Neural cell (in vitro differentiated cells): ENCODE measurements at regions not wholly inside any gene's neighbourhood (a gene's known extent, or its start where the extent isn't known, plus 50 kb on each side); places are given as distances from the start of the nearest gene placed in this dataset.

ENCODE experiments used
- H2AFZ ChIP-seq: fragments of 200-600, 300-800 bp; sonication (generic), shearing (Covaris generic); 2 replicates; pipeline ENCODE4 v1.6.0; 2014; ENCODE audit warnings: low read depth, mild to moderate bottlenecking, antibody characterized with exemption, low read length, moderate library complexity
- H3F3A ChIP-seq: fragments of 200-600 bp; shearing (Covaris generic); 2 replicates; pipeline ENCODE4 v1.6.1; 2016; ENCODE audit warnings: mild to moderate bottlenecking, moderate library complexity, mixed read lengths, antibody characterized with exemption, low read length; ENCODE audit not compliant: insufficient read depth, poor library complexity, severe bottlenecking
- H3K27ac ChIP-seq: fragments of 200-600, 300-800 bp; sonication (generic), shearing (Covaris generic); 2 replicates; pipeline ENCODE4 v1.5.1; 2014; ENCODE audit warnings: mild to moderate bottlenecking, low read length, moderate library complexity
- H3K27me3 ChIP-seq: fragments of 300-800, 200-600 bp; sonication (generic), shearing (Covaris generic); 2 replicates; pipeline ENCODE4 v1.6.0; 2014; ENCODE audit warnings: mild to moderate bottlenecking, low read depth, low read length, moderate library complexity; ENCODE audit not compliant: insufficient read depth
- H3K36me3 ChIP-seq: fragments of 300-800, 200-600 bp; sonication (generic), shearing (Covaris generic); 2 replicates; pipeline ENCODE4 v1.5.1; 2014; ENCODE audit warnings: mild to moderate bottlenecking, antibody characterized with exemption, low read length, moderate library complexity; ENCODE audit not compliant: insufficient read depth
- H3K4me2 ChIP-seq: fragments of 300-800, 200-600 bp; sonication (generic), shearing (Covaris generic); 2 replicates; pipeline ENCODE4 v1.6.0; 2014; ENCODE audit warnings: mild to moderate bottlenecking, low read length
- H3K4me3 ChIP-seq: fragments of 300-800, 200-600 bp; sonication (generic), shearing (Covaris generic); 2 replicates; pipeline ENCODE4 v1.5.1; 2014; ENCODE audit warnings: mild to moderate bottlenecking, low read length, moderate library complexity
- H3K79me2 ChIP-seq: fragments of 200-600 bp; shearing (Covaris generic); replicated peaks from 2 replicates; pipeline ENCODE4 v1.6.0; 2014; ENCODE audit warnings: mild to moderate bottlenecking, low read length, moderate library complexity; ENCODE audit not compliant: insufficient read depth
- H3K9ac ChIP-seq: fragments of 300-800, 200-600 bp; sonication (generic), shearing (Covaris generic); 2 replicates; pipeline ENCODE4 v1.6.1; 2016; ENCODE audit warnings: mild to moderate bottlenecking, low read length, mixed read lengths
- H3K9me2 ChIP-seq: fragments of 200-600 bp; shearing (Covaris generic); 2 replicates; pipeline ENCODE4 v1.6.1; 2016; ENCODE audit warnings: mild to moderate bottlenecking, low read length, mixed read lengths; ENCODE audit not compliant: insufficient read depth
- H3K9me3 ChIP-seq: fragments of 200-600, 300-800 bp; sonication (generic), shearing (Covaris generic); 2 replicates; pipeline ENCODE4 v1.6.1; 2016; ENCODE audit warnings: mild to moderate bottlenecking, mixed run types, low read length, moderate library complexity, mixed read lengths
- H4K20me1 ChIP-seq: fragments of 200-600 bp; shearing (Covaris generic); 2 replicates; pipeline ENCODE4 v1.6.1; 2016; ENCODE audit warnings: mild to moderate bottlenecking, mixed run types; ENCODE audit not compliant: insufficient read depth
- CTCF ChIP-seq: fragments of 450-650 bp; IDR thresholded peaks from 2 replicates; pipeline ENCODE4 v1.5.1; 2014; ENCODE audit warnings: antibody characterized with exemption, mild to moderate bottlenecking, moderate library complexity; ENCODE audit not compliant: poor library complexity, severe bottlenecking
- EP300 ChIP-seq: fragments of 450-650 bp; conservative IDR thresholded peaks from 2 replicates; pipeline ENCODE4 v1.6.1; 2014; ENCODE audit warnings: antibody characterized with exemption, mild to moderate bottlenecking, moderate library complexity; ENCODE audit not compliant: poor library complexity, severe bottlenecking
- EZH2 ChIP-seq: fragments of 200-600, 300-800 bp; shearing (Covaris generic), sonication (generic); IDR thresholded peaks from 2 replicates; pipeline ENCODE4 v1.6.1; 2014; ENCODE audit warnings: antibody characterized with exemption, low read length, borderline replicate concordance, mild to moderate bottlenecking; ENCODE audit not compliant: insufficient read depth, poor library complexity, severe bottlenecking
- POLR2AphosphoS5 ChIP-seq: IDR thresholded peaks from 2 replicates; pipeline ENCODE4 v1.6.1; 2012
- RAD21 ChIP-seq: fragments of 450-650 bp; conservative IDR thresholded peaks from 2 replicates; pipeline ENCODE4 v1.6.1; 2014; ENCODE audit warnings: antibody characterized with exemption, mild to moderate bottlenecking, moderate library complexity
- REST ChIP-seq: IDR thresholded peaks from 2 replicates; pipeline ENCODE4 v1.6.1; 2012; ENCODE audit warnings: borderline replicate concordance
- SMC3 ChIP-seq: fragments of 450-650 bp; conservative IDR thresholded peaks from 2 replicates; pipeline ENCODE4 v1.6.1; 2014; ENCODE audit warnings: antibody characterized with exemption, mild to moderate bottlenecking, moderate library complexity; ENCODE audit not compliant: poor library complexity
- TAF1 ChIP-seq: IDR thresholded peaks from 2 replicates; pipeline ENCODE4 v1.6.1; 2012; ENCODE audit warnings: low read depth

- no peaks in the 10 kb centered on the region for H3K9me3 ChIP-seq
- H3K4me2 ChIP-seq = peak overlapping the region; percentile 9
- H2AFZ ChIP-seq = peak overlapping the region; percentile 51
- no peaks in the 10 kb centered on the region for H3K9me2 ChIP-seq
- H3K9ac ChIP-seq = peak overlapping the region; percentile 63
- H3K79me2 ChIP-seq = peaks cover 35% of the 10 kb centered on the region
- H3K4me3 ChIP-seq = peak overlapping the region; percentile 45
- H3F3A ChIP-seq = peaks cover 11% of the 10 kb centered on the region
- H3K36me3 ChIP-seq = no peaks in the 10 kb centered on the region
- no peaks in the 10 kb centered on the region for H4K20me1 ChIP-seq
- H3K27ac ChIP-seq = peak overlapping the region; percentile 88
- H3K27me3 ChIP-seq = no peaks in the 10 kb centered on the region
- TF ChIP-seq SMC3 = peak; percentile 13
- TF ChIP-seq CTCF = no peak
- TF ChIP-seq RAD21 = peak; percentile 39
- TF ChIP-seq REST = peak; percentile 20
- TF ChIP-seq EZH2 = no peak
Measured at GRCh38 chr6:167441715-167442206, 116.9 kb downstream of the TTLL2 start.

- peak overlapping the region; percentile 51 for H2AFZ ChIP-seq
- H3K9me2 ChIP-seq = no peaks in the 10 kb centered on the region
- H3K36me3 ChIP-seq = no peaks in the 10 kb centered on the region
- TF ChIP-seq EZH2 = no peak
- no peak for TF ChIP-seq REST
- TF ChIP-seq POLR2AphosphoS5 = peak; percentile 24
- no peak for TF ChIP-seq SMC3
- TF ChIP-seq TAF1 = no peak
- TF ChIP-seq RAD21 = no peak
- peak; percentile 30 for TF ChIP-seq EP300
- peak overlapping the region; percentile 45 for H3K4me3 ChIP-seq
- peaks cover 33% of the 10 kb centered on the region for H3K79me2 ChIP-seq
- H4K20me1 ChIP-seq = no peaks in the 10 kb centered on the region
- H3K4me2 ChIP-seq = peak overlapping the region; percentile 9
- H3K27ac ChIP-seq = peak overlapping the region; percentile 88
- no peaks in the 10 kb centered on the region for H3K27me3 ChIP-seq
- peaks cover 11% of the 10 kb centered on the region for H3F3A ChIP-seq
- no peaks in the 10 kb centered on the region for H3K9me3 ChIP-seq
- peak overlapping the region; percentile 63 for H3K9ac ChIP-seq
Measured at GRCh38 chr6:167442245-167442644, 117.4 kb downstream of the TTLL2 start.
